Endodermal cell (in vitro differentiated cells): ENCODE measurements at regions not wholly inside any gene's neighbourhood (a gene's known extent, or its start where the extent isn't known, plus 50 kb on each side); places are given as distances from the start of the nearest gene placed in this dataset.

Experiments used
- DNase-seq: peaks from one replicate; pipeline ENCODE4 v3.0.0-alpha.2; 2017
- H3K27ac ChIP-seq: 2 replicates; pipeline ENCODE4 v1.5.1; 2013; ENCODE audit warnings: mild to moderate bottlenecking, low read depth, low read length, moderate library complexity
- H3K27me3 ChIP-seq: 2 replicates; pipeline ENCODE4 v1.6.1; 2013; ENCODE audit warnings: mild to moderate bottlenecking, low read length, moderate library complexity; ENCODE audit not compliant: insufficient read depth, control insufficient read depth, poor library complexity, severe bottlenecking
- H3K36me3 ChIP-seq: 2 replicates; pipeline ENCODE4 v1.7.0; 2013; ENCODE audit warnings: mild to moderate bottlenecking, low read length, moderate library complexity; ENCODE audit not compliant: control insufficient read depth, insufficient read depth
- H3K4me1 ChIP-seq: one replicate; pipeline ENCODE4 v1.7.0; 2013; ENCODE audit warnings: low read length; ENCODE audit not compliant: control insufficient read depth, insufficient read depth
- H3K4me3 ChIP-seq: 2 replicates; pipeline ENCODE4 v1.5.1; 2013; ENCODE audit warnings: mild to moderate bottlenecking, low read length, moderate library complexity
- H3K9ac ChIP-seq: 2 replicates; pipeline ENCODE4 v1.6.1; 2013; ENCODE audit warnings: mild to moderate bottlenecking, low read length, moderate library complexity; ENCODE audit not compliant: poor library complexity, severe bottlenecking; ENCODE audit errors: extremely low read depth
- H3K9me3 ChIP-seq: 2 replicates; pipeline ENCODE4 v1.6.1; 2013; ENCODE audit warnings: mild to moderate bottlenecking, low read length, moderate library complexity; ENCODE audit not compliant: control insufficient read depth
- H3K27ac Mint-ChIP-seq: 2 replicates; pipeline ENCODE4 v1.8.0; 2020; ENCODE audit warnings: mixed read lengths
- H3K27me3 Mint-ChIP-seq: 2 replicates; pipeline ENCODE4 v1.8.0; 2021; ENCODE audit warnings: mild to moderate bottlenecking, mixed read lengths; ENCODE audit not compliant: insufficient read depth
- H3K36me3 Mint-ChIP-seq: 2 replicates; pipeline ENCODE4 v1.8.0; 2020; ENCODE audit warnings: low read depth, mixed read lengths
- H3K4me1 Mint-ChIP-seq: 2 replicates; pipeline ENCODE4 v1.8.0; 2020; ENCODE audit warnings: mixed read lengths
- H3K4me3 Mint-ChIP-seq: 2 replicates; pipeline ENCODE4 v1.8.0; 2020; ENCODE audit warnings: mild to moderate bottlenecking, moderate library complexity, mixed read lengths
- H3K9me3 Mint-ChIP-seq: 2 replicates; pipeline ENCODE4 v1.8.0; 2020; ENCODE audit warnings: mild to moderate bottlenecking, mixed read lengths
- WGBS, 2 experiments: methylation state at CpG; one replicate each; pipeline versions ENCODE4 v1.1.5 to v1.1.7; 2013; ENCODE audit warnings: missing lambda C conversion rate in 2 of 2, mixed read lengths in 1 of 2; ENCODE audit not compliant: insufficient coverage in 1 of 2, insufficient read length in 1 of 2; 5-methylcytosine and 5-hydroxymethylcytosine counted together
- TF ChIP-seq, protein P1 (sequence below): fragments of 200-600 bp; sonication (generic); conservative IDR thresholded peaks from 2 replicates; pipeline ENCODE4 v1.5.0; 2021; ENCODE audit warnings: antibody characterized with exemption, mild to moderate bottlenecking

DNA sequence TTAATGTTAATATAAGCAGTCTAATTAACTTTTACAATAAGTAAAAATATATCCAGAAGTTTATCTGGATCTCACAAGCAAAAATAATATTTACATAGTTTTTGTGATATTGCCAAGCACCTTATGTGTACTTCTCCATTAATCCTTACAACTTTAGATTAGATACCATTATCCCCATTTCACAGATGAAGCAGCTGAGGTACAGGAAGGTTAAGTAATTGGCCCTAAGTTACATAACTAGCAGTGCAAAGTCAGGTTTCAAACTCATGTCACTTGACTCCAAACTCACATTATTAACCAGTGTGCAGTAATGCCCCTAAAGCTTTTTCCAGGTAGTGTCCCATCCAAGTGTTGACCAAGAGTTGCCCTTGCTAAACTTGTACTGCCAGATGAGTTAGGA is 248.6 kb upstream of the STXBP5 start:
- H3K27ac Mint-ChIP-seq = no peak overlapping the region
- DNase-seq = no peak
- no peak overlapping the region for H3K4me3 ChIP-seq

DNA sequence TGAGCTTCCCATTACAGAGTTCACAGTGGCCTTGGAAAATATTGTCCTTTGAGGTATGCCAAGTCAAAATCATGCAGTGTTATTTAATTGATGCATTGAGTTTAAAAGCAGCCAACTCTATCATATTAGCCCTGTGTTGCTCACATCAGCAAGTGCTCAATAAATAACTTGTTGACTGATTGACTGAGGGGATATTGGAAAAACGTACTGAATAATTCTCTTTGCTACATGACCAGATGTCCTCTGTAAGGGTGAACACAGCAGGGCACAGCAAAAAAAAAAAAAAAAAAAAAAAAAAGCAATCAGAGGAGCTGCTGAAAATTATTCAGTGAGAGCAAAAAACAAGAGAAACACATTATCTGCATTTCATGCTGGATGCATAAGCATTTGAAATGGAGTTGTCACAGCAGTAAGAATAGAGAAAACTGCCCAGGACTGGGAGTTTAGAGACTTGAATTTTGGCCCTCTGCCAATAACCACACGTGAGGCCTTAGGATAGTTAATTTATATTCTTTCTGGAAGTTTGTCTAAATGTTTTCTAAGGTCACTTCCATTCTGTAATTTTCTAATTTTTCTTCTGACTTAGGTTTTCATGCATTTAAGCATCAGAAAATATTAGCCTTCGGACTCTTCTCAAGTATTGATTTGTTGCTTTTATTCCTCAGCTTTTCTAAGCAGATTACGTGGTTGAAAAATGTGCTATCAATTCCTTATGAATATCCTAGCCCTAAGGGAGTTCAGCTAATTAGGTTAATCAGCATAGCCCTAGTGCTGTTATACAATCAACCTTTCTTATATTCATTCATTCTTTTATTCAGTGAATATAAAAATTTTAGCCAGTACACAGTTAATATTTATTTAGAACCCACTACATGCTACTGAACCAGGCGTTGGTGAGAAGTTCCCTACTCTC is 246.8 kb upstream of the STXBP5 start:
- Histone ChIP-seq H3K4me3 (no peak overlapping the region), H3K4me1 (no peaks in the 10 kb centered on the region), H3K27me3 (no peaks in the 10 kb centered on the region), H3K36me3 (no peaks in the 10 kb centered on the region), H3K9ac (no peak overlapping the region), H3K27ac (no peak overlapping the region), H3K9me3 (no peaks in the 10 kb centered on the region)
- TF ChIP-seq, protein P1, sequence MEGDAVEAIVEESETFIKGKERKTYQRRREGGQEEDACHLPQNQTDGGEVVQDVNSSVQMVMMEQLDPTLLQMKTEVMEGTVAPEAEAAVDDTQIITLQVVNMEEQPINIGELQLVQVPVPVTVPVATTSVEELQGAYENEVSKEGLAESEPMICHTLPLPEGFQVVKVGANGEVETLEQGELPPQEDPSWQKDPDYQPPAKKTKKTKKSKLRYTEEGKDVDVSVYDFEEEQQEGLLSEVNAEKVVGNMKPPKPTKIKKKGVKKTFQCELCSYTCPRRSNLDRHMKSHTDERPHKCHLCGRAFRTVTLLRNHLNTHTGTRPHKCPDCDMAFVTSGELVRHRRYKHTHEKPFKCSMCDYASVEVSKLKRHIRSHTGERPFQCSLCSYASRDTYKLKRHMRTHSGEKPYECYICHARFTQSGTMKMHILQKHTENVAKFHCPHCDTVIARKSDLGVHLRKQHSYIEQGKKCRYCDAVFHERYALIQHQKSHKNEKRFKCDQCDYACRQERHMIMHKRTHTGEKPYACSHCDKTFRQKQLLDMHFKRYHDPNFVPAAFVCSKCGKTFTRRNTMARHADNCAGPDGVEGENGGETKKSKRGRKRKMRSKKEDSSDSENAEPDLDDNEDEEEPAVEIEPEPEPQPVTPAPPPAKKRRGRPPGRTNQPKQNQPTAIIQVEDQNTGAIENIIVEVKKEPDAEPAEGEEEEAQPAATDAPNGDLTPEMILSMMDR = no peak
- Mint-ChIP-seq H3K4me3 (no peak overlapping the region), H3K36me3 (no peaks in the 10 kb centered on the region), H3K27ac (no peak overlapping the region), H3K27me3 (no peaks in the 10 kb centered on the region), H3K4me1 (no peaks in the 10 kb centered on the region), H3K9me3 (no peaks in the 10 kb centered on the region)
- no peak for DNase-seq
- 91 to 92% methylated on average over 4 to 5 of the region's 5 CpGs for WGBS, 2 experiments

More for the DNA sequence above, 248.6 kb upstream of the STXBP5 start:
- Histone ChIP-seq H3K36me3 (no peaks in the 10 kb centered on the region), H3K9me3 (no peaks in the 10 kb centered on the region), H3K4me1 (no peaks in the 10 kb centered on the region), H3K9ac (no peak overlapping the region), H3K27me3 (no peaks in the 10 kb centered on the region), H3K27ac (no peak overlapping the region)
- H3K27me3 Mint-ChIP-seq = no peaks in the 10 kb centered on the region
- H3K4me1 Mint-ChIP-seq = no peaks in the 10 kb centered on the region
- no peak overlapping the region for H3K4me3 Mint-ChIP-seq
- no peaks in the 10 kb centered on the region for H3K36me3 Mint-ChIP-seq
- TF ChIP-seq, protein P1 = no peak
- no peaks in the 10 kb centered on the region for H3K9me3 Mint-ChIP-seq

DNA sequence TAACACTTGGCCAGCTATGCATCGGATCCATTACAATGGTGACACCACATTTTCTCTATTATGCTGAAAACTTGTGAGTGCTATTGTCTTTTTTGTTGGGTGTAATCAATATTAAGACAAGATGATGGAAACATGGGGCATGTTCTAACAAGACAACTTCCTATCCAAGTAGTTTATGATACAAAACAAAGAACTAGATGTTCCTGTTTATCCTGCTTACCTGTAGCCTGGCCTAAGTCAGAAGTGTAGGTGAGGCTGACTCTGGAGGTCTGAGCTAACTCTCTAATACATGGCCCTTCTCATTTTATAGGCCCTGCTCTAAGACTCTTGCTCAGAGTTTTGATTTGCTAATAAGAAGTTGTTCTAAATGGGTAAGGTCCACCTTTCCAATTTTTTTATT is 242.4 kb upstream of the STXBP5 start:
- WGBS, 2 experiments = 92% methylated on average over 1 of the region's 1 CpG; no CpG with 5 or more reads in 1 of the 2 experiments
- Histone ChIP-seq H3K9ac (no peak overlapping the region), H3K4me3 (no peak overlapping the region), H3K27me3 (no peaks in the 10 kb centered on the region), H3K36me3 (no peaks in the 10 kb centered on the region), H3K27ac (no peak overlapping the region), H3K9me3 (peaks cover 38% of the 10 kb centered on the region), H3K4me1 (no peaks in the 10 kb centered on the region)
- Mint-ChIP-seq H3K27me3 (no peaks in the 10 kb centered on the region), H3K9me3 (peaks cover 31% of the 10 kb centered on the region), H3K36me3 (peaks cover 3% of the 10 kb centered on the region), H3K27ac (no peak overlapping the region), H3K4me3 (no peak overlapping the region), H3K4me1 (no peaks in the 10 kb centered on the region)
- no peak for DNase-seq
- TF ChIP-seq, protein P1 = no peak
